ENCODE measurements at regions not wholly inside any gene's neighbourhood (a gene's known extent, or its start where the extent isn't known, plus 50 kb on each side); places are given as distances from the start of the nearest gene placed in this dataset.

GRCh38 chr14:44662250-44662891 is 155.3 kb upstream of the FSCB start:
- DNase-seq (ENCODE audit: low read depth in 1 of 2, low spot score in 1 of 2) = no peak
- TF ChIP-seq JUND (IDR thresholded peaks at IDR 0.05; ENCODE audit: low read depth) = no peak
- in situ Hi-C loops (cut with HindIII; ENCODE audit: low pct_unique_long_range_greater_than_20kb, low sequenced_read_pairs) = no loop called here

- in situ Hi-C loops (cut with HindIII; ENCODE audit: low pct_unique_long_range_greater_than_20kb, low sequenced_read_pairs) = no loop called here
Measured at GRCh38 chr14:44658389-44658696, 151.3 kb upstream of the FSCB start.

GRCh38 chr14:44657696-44658388 is 150.8 kb upstream of the FSCB start:
- in situ Hi-C loops (cut with HindIII; ENCODE audit: low pct_unique_long_range_greater_than_20kb, low sequenced_read_pairs) = no loop called here
- no peak for TF ChIP-seq JUND (IDR thresholded peaks at IDR 0.05; ENCODE audit: low read depth)
- DNase-seq (ENCODE audit: low read depth in 1 of 2, low spot score in 1 of 2) = peak; percentile 4 to 49

More at GRCh38 chr14:44658389-44658696, 151.3 kb upstream of the FSCB start:
- no peak for DNase-seq (ENCODE audit: low read depth in 1 of 2, low spot score in 1 of 2)
- TF ChIP-seq JUND (IDR thresholded peaks at IDR 0.05; ENCODE audit: low read depth) = no peak

GRCh38 chr14:44657203-44657602 is 150.1 kb upstream of the FSCB start:
- no peak for TF ChIP-seq JUND (IDR thresholded peaks at IDR 0.05; ENCODE audit: low read depth)
- in situ Hi-C loops (cut with HindIII; ENCODE audit: low pct_unique_long_range_greater_than_20kb, low sequenced_read_pairs) = no loop called here

GRCh38 chr14:44654591-44654990 is 147.5 kb upstream of the FSCB start:
- no peak for TF ChIP-seq JUND (IDR thresholded peaks at IDR 0.05; ENCODE audit: low read depth)
- in situ Hi-C loops (cut with HindIII; ENCODE audit: low pct_unique_long_range_greater_than_20kb, low sequenced_read_pairs) = no loop called here
- no peak for DNase-seq (ENCODE audit: low read depth in 1 of 2, low spot score in 1 of 2)

More at GRCh38 chr14:44657203-44657602, 150.1 kb upstream of the FSCB start:
- DNase-seq (ENCODE audit: low read depth in 1 of 2, low spot score in 1 of 2) = no peak

GRCh38 chr14:44653641-44654040 is 146.6 kb upstream of the FSCB start:
- DNase-seq (ENCODE audit: low read depth in 1 of 2, low spot score in 1 of 2) = no peak
- TF ChIP-seq JUND (IDR thresholded peaks at IDR 0.05; ENCODE audit: low read depth) = no peak
- in situ Hi-C loops (cut with HindIII; ENCODE audit: low pct_unique_long_range_greater_than_20kb, low sequenced_read_pairs) = no loop called here

GRCh38 chr14:44652640-44653039 is 145.6 kb upstream of the FSCB start:
- no peak for DNase-seq (ENCODE audit: low read depth in 1 of 2, low spot score in 1 of 2)
- in situ Hi-C loops (cut with HindIII; ENCODE audit: low pct_unique_long_range_greater_than_20kb, low sequenced_read_pairs) = no loop called here
- no peak for TF ChIP-seq JUND (IDR thresholded peaks at IDR 0.05; ENCODE audit: low read depth)

GRCh38 chr14:44649061-44649460 is 142.0 kb upstream of the FSCB start:
- in situ Hi-C loops (cut with HindIII; ENCODE audit: low pct_unique_long_range_greater_than_20kb, low sequenced_read_pairs) = no loop called here
- TF ChIP-seq JUND (IDR thresholded peaks at IDR 0.05; ENCODE audit: low read depth) = no peak

GRCh38 chr14:44640416-44640815 is 133.3 kb upstream of the FSCB start:
- in situ Hi-C loops (cut with HindIII; ENCODE audit: low pct_unique_long_range_greater_than_20kb, low sequenced_read_pairs) = no loop called here
- no peak for DNase-seq (ENCODE audit: low read depth in 1 of 2, low spot score in 1 of 2)
- TF ChIP-seq JUND (IDR thresholded peaks at IDR 0.05; ENCODE audit: low read depth) = no peak

More at GRCh38 chr14:44649061-44649460, 142.0 kb upstream of the FSCB start:
- DNase-seq (ENCODE audit: low read depth in 1 of 2, low spot score in 1 of 2) = no peak

GRCh38 chr14:44639781-44640385 is 132.8 kb upstream of the FSCB start:
- in situ Hi-C loops (cut with HindIII; ENCODE audit: low pct_unique_long_range_greater_than_20kb, low sequenced_read_pairs) = no loop called here
- TF ChIP-seq JUND (IDR thresholded peaks at IDR 0.05; ENCODE audit: low read depth) = no peak
- no peak for DNase-seq (ENCODE audit: low read depth in 1 of 2, low spot score in 1 of 2)

GRCh38 chr14:44634692-44635091 is 127.6 kb upstream of the FSCB start:
- no peak for TF ChIP-seq JUND (IDR thresholded peaks at IDR 0.05; ENCODE audit: low read depth)
- no peak for DNase-seq (ENCODE audit: low read depth in 1 of 2, low spot score in 1 of 2)
- in situ Hi-C loops (cut with HindIII; ENCODE audit: low pct_unique_long_range_greater_than_20kb, low sequenced_read_pairs) = no loop called here

GRCh38 chr14:44626423-44626822 is 119.3 kb upstream of the FSCB start:
- DNase-seq (ENCODE audit: low read depth in 1 of 2, low spot score in 1 of 2) = no peak
- in situ Hi-C loops (cut with HindIII; ENCODE audit: low pct_unique_long_range_greater_than_20kb, low sequenced_read_pairs) = no loop called here
- no peak for TF ChIP-seq JUND (IDR thresholded peaks at IDR 0.05; ENCODE audit: low read depth)

- DNase-seq (ENCODE audit: low read depth in 1 of 2, low spot score in 1 of 2) = no peak
- in situ Hi-C loops (cut with HindIII; ENCODE audit: low pct_unique_long_range_greater_than_20kb, low sequenced_read_pairs) = no loop called here
- TF ChIP-seq JUND (IDR thresholded peaks at IDR 0.05; ENCODE audit: low read depth) = no peak
Measured at GRCh38 chr14:44625098-44625497, 118.0 kb upstream of the FSCB start.

Measured in T47D (cell line).